IPS DF 4.7 (cell line): ENCODE measurements at regions not wholly inside any gene's neighbourhood (a gene's known extent, or its start where the extent isn't known, plus 50 kb on each side); places are given as distances from the start of the nearest gene placed in this dataset.
"Not testable (repeated sequence)": the region's sequence is repeated elsewhere in the genome, so short reads cannot be mapped to it uniquely, and the experiment has no call there.

Source experiments
- DNase-seq: peaks from one replicate; pipeline ENCODE4 v3.0.0-alpha.2; 2013; ENCODE audit warnings: low spot score; ENCODE audit errors: extremely low read depth

DNA sequence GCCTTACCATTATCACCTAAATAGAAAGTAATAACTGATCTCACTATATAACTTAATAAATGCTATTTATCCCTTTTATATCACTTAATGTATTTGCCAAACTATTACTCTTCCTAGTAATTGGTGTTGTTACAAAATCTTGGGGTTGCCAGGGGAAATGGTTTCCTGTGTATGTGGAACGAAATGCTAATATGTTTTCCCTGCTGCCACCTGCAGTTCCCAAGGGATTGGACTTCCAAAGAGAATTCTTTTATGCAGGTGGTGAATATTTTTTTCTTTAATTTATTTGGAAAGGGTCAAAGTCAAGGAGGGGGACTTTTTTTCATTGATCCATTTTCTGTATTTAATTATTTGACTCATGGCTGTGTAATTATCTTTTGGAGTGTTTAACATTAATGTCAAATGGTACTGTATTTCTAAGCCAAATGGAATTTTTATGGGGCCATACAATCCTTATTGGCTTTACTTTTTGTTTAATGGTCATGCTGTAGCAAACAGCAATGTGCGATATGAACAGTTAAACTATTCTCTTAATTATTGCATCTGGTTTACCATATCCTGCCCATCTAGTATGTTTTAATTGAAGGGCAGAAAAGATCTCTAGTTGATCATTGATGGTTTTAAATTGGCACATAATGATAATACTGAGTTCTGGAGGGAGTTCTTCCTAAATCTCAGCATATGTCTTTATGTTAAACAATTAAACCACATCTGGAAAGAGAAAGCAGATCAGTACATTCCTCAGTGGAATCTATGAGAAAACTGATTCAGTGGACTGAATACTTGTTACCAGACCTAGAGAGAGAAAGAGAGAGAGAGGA, 486.3 kb downstream of the TTLL7 start:
- no peak for DNase-seq

DNA sequence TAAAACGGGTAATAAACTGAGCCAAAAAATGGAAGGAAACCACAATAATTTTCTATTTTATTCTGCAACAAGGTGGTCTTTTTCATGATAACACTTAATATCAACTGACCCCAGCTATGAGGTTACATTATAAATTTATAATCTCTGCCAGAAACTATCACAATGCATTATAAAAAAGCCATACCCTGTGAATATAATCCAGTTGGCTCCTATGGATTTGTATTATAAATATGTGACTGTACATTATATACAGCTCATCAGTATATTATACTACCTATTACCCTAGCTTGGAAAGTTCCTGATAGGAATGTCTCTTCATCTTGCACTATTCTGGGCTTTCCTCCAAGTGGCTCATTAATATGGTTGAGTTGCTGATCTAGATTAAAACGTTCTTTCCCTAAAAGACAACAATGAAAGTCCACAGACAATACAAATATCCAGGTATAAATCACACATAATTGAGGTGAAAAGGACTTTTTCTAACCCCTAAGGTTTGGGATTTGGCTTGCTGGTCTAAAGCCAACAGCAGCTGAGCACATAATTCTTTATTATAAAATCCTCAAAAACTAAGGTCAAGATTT, 487.7 kb downstream of the TTLL7 start:
- DNase-seq: no peak

DNA sequence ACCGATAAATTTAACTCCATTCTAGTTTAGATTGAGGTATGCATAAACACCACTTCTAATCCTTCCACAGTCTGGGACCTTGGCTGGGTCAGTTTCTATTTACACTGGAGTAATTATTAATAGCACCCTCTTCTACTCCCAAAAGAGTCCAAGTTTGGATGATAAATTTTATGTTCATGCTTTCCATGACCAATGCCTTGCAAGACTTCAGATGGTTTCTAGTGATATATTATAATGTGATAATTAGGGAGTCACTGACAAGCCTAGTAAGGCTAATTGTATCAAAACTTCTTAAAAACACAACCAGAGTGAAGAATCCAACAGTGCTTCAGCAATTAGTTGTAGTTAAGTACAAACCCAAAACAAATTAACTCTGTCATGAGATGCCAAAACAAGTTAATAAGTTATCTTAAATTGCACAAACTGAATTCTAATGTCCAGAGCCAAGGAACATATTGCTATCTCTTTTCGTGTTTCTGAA, 489.6 kb downstream of the TTLL7 start:
- no peak for DNase-seq

DNA sequence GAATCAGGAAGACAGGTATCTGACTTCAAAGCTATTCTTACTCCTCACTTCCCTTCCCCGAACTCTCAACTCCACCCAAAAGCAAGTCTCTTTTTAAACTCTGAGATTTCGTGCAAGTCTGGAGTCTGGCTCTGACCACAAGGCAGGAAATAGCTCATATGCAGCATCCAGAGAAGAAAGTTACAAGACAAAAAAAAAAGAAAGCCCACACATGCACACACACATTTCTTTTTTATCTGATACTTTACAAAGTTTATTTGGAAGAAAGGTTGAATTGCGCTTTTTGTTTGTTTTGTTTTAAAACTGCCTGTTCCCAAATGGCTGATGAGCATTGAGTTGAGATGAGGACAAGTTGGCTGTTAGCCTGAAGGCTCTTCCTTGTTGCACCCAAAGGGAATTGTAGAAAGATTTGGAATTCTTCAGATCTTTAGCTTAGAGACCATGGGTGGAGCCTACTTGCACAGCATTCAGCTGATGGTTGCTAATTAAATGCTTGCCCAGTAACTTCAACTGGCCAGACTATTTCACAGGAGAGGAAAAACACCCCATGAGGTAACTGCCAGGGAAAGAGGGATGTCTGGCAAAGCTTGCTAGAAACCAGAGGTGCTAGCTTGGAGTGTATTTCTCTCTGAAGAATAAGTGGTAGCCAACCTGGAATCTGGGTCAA, 490.3 kb downstream of the TTLL7 start:
- DNase-seq: no peak

DNA sequence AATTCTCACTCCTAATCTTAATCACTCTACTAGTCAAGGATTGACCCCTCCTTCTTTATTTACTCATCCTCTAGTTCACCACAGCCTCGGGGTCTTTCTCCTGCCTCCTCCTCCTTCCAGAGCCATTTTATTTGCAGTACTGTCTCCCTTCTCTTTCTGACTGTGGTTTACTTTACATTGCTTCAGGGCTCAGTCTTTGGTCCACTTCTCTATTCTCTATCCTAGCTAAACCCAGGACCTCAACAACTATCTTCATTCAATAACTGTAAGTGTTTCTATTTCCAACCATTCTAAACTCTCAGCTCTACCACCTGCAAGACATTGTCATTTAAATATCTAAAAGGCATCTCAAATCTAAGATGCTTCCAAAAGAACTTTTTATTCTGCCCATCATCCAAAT, 493.8 kb downstream of the TTLL7 start:
- DNase-seq: no peak

DNA sequence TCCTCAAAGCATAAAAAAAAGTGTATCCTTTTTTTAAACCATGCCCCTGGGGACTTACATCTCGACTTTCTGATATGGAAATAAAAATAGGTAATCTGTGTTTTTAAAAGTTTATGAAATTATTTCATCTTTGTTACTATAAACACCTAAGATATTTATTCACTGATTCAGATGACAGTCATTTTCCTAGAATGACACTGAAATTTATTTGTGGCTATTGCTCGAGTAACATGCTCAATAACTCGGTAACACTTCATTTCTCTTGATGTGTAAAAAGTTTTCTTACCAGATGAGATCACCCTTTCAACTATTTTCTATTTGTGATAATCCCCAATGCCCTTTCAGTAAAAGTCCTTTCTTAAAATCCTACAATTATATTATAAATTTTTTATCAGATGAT, 495.8 kb downstream of the TTLL7 start:
- DNase-seq: no peak

DNA sequence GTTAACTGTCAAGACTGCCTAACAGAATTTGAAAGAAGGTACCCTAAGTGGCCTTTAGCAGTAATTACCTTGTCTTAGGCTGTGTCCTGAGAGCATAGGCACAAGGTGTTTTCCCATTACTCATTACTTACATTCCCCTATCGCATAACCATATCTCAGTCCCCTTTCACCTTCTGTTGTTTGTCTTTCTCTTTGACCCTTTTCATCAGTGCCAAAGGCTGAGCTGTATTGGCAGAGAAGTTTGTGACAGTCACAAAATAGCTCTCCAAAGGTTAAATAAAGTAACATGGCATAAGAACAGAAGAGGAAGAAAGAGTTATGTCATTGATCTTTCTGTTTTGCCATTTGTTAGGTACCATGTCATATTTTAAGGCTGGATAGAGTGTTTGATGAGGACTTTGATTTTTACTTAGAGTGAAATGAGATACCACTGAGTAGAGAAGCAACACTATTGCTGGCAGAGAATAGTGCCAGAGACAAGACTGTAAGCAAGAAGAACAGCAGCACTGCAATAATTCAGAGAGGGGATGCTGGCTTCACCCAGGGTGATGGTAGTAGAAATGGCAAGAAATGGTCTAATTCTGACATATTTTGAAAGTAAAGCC, 497.8 kb downstream of the TTLL7 start:
- DNase-seq: no peak

DNA sequence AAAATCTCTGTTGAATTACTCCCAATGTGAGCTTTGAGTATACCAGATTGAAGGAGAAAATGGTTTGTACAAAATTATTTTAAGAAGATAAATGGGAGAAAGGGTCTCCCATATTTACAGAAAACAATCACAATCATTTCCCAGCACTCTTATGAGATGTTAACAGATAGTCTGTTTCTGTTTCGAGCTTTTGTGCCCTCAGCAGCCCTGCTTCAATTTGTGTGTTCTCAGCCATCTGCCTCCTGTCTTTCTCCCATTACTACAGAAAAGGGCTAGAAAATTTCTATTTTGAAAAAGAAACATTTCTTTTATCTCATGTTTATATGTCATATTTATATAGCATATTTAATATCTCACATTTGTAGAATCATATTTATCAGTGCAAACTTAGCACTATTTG, 498.4 kb downstream of the TTLL7 start:
- no peak for DNase-seq

DNA sequence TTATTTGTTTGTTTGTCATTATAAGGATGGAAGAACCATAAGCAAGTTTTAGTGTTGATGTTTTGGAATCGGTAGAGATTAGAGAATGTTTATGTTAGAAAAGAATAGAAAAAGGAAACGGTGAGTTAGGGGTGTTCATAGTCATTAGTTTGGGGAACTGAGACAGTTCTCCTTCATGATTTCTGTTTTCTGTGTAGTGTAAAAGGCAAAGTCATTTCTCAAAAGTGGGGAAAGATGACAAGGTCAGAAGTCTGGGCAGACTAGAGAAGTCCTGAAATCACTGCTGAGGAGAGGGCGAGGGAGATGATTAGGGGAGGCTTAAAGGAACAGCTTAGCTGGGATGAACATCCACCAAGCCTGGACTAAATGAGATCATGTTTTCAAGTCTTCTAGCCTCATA, 498.9 kb downstream of the TTLL7 start:
- no peak for DNase-seq

DNA sequence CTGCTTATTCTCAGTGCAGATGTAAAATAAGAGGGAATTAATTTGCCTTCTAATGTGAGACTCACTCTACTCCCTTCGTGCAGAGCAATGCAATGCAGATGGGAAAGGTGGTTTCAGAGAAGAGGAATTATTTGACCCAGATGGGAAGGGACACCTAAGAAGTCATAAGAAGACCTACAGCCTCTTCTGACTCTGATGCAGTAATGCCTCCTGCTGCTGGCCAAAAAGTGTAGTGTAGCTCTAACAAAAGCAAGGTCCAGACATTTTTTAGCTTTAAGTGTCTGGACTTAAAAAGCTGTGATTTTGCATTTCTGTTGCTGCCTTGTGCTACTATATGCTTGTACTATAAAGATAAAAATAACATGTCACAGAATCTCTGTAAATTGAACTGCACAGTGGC, 501.4 kb downstream of the TTLL7 start:
- peak; percentile 9 for DNase-seq

DNA sequence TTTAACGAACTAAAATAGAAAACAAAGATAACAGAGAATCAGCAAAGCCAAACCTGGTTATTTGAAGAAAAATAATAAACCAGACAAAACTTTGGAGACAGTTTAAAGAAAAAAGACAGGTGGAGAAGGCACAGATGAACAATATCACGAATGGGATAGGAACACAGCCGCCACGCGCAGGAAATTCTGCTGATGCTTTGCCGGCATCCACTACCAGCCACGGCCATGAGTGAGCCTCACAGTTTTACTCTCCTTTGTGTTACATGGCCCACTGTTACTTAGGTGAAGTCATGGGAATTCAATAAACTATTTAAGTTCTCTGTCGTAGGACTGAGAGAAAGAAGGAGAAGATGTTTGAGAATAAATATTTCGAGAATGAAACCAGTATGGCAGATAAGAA, 503.4 kb downstream of the TTLL7 start:
- no peak for DNase-seq

DNA sequence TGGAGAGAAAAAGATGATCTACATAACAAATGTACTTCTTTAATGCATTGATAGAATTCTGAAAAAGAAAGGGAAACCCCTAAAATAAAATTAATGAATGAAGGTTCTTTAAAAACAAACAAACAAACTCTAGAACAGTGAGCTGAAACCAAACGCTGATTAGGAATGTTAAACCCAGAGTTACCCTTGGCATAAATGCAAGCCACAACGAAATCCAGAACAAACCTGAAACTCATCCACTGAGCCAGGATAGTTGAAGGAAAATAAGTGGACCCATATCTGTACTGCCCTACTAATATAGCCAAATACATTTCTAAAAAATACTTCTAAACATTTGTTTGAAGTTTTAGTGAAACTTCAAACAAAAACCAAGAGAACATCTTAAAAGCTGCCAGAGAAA, 505.3 kb downstream of the TTLL7 start:
- no peak for DNase-seq

DNA sequence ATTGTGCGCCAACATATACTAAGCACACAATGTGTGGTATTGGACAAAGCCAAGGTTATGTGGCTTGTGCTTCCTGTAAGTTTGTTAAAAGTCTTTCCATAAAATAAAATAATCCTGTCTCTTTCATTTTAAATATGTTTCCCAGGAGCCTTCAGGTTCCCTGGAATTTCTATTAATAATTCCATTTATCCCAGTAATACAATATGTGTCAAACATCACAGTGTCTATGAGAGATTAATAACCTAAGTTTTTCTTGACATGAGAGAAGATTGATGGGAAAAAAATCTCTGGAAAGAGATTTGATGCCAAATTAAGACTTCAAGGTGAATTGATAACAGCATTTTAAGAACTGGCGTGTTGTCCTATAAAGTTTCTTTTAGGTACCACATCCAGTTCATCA, 507.0 kb downstream of the TTLL7 start:
- DNase-seq: no peak

DNA sequence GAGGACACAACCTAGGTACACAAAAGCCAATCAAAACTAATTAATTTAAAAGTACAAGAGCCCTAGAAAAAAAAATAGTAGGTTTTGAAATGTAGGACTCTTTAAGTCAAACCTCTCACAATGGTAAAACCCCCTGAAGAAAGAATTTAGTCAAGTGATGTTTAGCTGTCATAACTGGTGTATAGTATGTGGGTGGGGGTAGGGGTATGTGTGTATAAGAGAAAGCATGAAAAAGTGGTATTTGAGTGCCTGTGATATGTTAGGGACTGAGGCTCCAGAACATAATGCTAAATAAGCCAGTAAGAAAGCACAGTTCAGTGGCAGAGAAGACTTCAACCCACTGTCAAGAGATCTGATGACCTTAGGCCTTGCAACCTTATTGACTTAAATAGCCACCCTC, 507.9 kb downstream of the TTLL7 start:
- no peak for DNase-seq

DNA sequence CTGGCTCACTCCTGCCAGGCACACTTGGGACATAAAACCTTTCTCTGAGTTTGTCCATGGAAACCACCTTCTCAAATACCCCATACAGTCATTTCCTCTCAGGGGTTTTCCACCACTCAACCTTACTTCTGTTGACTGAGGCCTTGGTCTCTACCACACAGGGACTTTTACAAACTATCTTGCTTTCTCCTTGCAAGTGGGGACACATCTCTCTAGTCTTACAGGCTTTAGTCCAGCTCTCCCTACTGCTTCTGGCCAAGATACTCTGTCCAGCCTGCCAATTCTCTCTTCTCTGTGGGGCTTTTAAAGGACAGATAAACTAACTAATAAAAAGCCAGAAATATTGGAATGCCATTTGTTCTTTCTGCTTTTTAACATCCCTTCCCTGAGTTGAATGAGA, 510.8 kb downstream of the TTLL7 start:
- not testable (repeated sequence) for DNase-seq

DNA sequence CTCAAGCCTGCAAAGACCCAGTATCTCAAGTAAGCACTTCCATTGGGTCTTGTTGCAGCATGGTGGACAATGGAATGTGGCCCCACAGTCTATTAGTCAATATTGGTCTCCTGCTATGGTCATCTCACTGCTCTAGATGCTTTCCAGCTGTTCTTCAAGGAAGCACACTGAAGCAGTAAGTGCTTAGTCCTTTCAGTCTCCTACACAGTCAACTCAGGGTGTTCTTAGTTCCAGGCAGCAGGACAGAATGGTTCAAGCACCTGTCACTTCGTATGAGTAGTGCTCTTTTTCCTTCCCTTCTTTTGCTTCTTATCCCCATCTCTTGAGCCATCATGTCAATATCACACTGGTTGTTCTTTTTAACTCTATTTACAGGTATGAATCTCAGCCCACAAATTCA, 511.5 kb downstream of the TTLL7 start:
- DNase-seq: not testable (repeated sequence)

DNA sequence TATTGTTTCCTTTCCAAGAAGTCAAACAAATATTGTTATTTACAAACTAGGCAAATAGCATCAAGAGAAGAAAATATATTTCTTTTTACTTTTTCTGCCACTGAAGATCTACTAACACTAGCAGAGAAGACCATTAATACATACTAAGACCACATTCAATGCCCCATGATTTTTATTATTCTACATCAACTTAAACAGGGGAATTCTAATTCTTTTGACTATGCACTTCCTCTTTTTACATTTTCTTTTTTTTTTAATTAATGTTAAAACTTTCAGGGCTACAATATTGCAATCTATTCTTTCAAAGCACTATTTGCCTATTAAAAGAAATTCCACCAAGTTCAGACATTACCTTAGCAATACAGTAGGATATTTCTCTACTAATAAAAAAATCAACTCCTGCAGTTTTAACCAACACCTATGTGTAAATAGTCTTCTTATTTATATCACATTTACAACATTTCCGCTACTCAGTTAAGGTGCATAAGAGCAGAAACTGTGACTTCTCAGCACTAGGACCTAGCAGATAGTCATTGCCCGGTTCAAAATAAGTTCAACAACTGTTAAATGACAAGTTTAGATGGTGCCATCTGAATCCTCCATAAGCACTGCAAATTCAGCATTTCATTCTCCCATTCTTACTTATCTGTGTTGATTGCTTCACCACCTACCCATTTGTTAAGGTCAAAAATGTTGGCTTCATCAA, 513.5 kb downstream of the TTLL7 start:
- not testable (repeated sequence) for DNase-seq

DNA sequence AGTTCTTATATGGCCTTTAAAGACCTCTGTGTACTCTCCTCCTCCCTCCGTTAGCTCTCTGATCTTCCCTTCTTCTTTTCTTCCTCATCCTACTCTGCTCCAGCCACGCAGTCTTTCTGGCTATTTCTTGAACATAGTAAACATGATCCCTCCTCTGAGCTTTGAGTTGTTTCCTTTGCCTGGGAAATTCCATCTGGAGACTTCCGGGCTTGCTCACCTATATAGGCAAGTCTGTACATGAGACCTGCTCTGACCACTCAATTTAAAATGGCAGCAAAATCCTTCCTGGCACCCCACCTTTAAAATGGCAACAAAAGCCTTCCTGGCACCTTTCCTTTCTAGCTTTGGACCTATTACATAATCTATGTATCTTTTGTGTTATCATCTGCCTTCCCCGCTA, 517.6 kb downstream of the TTLL7 start:
- not testable (repeated sequence) for DNase-seq

DNA sequence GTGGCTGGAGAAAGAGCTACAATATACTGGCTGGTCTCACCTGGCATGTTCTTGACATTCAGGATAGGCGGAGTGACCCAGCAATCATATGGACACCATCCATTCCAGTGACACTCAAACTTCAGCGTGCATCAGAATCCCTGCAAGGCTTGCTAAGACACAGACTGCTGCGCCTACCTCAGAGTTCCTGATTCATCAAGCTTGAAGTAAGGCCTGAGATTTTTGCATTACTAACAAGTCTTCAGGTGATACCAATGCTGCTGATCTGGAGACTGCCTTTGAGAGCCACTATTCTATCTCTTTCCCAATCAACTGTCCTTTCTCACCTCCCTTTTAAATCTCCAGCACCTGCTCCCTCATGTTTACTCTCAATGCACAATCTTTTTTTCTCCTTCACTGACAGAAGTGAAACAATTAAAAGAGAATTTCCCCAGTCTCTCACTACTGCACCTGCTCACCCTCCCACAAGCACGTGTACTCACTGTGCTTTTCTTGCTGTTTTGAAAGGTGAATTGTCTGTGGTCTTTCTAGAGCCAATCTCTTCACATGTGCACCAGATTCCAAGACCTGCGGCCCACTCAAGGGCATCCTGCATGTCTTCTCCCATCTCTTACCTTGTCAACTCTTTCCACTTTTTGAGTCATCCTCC, 519.2 kb downstream of the TTLL7 start:
- DNase-seq: not testable (repeated sequence)

DNA sequence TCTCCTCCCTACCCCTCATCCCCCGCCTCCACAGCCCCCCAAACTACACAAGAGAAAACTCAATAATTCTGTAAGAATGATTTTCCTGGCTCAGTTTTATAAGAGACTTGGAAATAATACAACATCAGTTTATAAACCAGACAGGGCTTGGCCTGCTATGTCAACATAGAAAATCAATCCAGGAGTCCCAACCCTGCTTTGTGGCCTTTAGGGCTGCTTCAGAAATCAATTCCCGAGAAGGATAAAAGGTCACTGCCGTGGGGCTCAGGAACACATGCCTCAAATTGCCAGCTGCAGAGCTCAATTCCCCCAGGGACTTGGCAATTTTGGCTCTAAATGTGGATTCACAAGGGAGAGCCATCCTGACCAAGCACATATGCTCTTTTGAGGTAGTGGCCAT, 520.8 kb downstream of the TTLL7 start:
- not testable (repeated sequence) for DNase-seq

DNA sequence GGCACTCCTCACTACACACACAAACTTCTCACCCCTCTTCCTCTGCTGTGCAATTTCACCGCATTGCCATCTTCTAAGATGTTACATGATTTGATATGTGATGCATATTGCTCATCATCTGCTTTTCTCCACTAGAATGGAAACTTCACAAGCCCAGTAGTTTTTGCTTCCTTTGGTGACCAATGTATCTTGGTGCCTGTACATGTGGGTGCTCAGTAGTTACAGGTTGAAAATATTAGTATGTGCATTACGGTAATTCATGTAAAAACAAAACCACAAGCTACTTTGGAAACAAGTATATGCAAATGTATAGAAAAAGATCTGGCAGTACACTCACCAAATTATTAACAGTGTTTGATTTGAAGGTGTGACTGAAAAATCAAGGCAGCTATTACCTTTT, 522.4 kb downstream of the TTLL7 start:
- not testable (repeated sequence) for DNase-seq
